Right hindlimb (tissue), 1 donor: ENCODE measurements at regions not wholly inside any gene's neighbourhood (a gene's known extent, or its start where the extent isn't known, plus 50 kb on each side); places are given as distances from the start of the nearest gene placed in this dataset.
"Not testable (repeated sequence)": the region's sequence is repeated elsewhere in the genome, so short reads cannot be mapped to it uniquely, and the experiment has no call there.

Experiments
- DNase-seq: peaks from one replicate; pipeline ENCODE4 v3.0.0-alpha.2; 2018

GRCh38 chr5:67978171-67978570 lies 237.4 kb upstream of the PIK3R1 start:
- no peak for DNase-seq

DNA sequence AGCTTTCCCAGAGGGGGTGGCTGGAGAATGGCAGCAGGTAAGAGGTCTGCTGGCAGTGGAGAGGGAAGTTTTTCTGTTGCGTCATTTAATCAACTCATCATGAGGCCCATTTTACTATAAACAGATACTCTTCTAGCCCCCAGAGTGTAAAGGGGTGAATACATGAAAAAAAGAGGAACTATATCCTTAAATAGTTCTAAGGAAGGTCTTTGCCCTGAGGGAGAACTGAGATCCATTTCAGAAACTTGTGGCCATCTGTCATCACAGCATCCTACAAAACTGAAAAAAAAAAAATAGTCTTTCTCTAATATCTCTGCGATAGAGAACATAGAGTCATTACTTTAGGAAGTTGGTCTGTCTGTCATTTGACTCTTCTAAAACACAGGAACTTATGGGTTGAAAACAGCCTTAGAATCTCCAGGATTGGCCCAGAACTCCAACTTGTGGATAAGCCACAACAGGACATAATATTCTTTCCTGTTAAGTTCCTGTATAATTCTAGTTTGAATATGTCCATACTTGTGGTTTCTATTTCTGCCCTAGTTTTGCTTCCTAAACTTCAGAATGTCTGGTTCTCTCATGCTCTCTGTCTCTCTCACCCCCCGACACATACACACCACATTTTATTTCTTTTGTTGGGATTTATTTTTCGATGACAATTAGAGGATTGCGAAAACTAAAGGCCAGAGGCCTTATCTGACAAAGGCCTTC lies 238.5 kb upstream of the PIK3R1 start:
- DNase-seq = no peak

DNA sequence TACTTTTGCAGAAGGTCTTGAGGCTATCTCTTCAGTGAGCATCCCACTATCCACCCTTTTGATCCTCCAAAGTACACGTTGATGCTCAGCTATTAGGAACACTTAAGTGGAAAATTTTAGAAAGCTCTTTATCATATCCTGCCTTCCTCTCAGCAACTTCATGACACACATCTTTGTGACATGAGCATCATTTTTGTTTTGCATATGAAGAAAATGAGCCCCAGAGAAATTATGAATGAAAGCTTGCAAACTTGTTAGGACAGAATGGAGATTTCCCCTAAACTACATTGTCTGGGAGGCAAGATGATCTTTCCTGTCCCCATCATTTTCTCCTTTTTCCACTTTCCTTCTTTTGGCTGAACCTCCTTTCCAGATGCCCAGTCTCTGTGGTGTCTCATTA lies 239.4 kb upstream of the PIK3R1 start:
- no peak for DNase-seq

DNA sequence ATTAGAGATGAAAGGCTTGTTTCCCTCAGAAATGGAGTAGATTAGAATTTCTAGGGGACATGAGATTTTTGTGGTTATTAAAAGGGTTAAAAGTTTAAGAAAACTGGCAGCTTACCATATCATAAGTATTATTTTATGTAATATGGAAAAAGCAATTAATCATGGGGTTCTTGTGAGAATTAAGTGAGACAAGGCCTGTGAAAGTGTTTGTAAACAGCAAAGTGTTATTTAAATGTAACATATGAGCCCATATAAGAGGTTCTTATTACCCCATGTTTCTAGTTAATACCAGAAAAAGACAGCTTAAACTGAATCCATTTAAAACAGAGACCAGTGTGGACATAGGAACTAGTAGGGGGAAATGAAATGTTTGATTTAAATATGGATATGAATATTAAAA lies 241.1 kb upstream of the PIK3R1 start:
- no peak for DNase-seq

DNA sequence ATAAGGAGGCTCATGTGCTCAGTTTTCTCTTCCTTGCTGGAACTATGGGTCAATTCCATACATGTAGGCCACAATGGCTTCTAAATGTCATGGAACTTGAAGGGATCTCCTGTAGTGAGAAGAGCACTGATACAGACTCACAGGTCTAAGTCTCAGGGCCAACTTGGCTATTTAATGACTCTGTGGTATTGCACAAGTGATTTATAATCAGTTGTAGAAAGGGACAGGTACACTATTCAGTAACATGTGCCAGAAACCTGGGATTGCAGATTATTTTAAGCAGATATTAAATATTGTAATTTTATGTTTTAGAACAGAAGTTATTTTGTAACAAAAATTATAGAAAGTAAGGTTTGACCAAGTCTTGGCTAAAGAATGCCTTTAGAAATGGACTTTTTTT lies 241.5 kb upstream of the PIK3R1 start:
- no peak for DNase-seq

DNA sequence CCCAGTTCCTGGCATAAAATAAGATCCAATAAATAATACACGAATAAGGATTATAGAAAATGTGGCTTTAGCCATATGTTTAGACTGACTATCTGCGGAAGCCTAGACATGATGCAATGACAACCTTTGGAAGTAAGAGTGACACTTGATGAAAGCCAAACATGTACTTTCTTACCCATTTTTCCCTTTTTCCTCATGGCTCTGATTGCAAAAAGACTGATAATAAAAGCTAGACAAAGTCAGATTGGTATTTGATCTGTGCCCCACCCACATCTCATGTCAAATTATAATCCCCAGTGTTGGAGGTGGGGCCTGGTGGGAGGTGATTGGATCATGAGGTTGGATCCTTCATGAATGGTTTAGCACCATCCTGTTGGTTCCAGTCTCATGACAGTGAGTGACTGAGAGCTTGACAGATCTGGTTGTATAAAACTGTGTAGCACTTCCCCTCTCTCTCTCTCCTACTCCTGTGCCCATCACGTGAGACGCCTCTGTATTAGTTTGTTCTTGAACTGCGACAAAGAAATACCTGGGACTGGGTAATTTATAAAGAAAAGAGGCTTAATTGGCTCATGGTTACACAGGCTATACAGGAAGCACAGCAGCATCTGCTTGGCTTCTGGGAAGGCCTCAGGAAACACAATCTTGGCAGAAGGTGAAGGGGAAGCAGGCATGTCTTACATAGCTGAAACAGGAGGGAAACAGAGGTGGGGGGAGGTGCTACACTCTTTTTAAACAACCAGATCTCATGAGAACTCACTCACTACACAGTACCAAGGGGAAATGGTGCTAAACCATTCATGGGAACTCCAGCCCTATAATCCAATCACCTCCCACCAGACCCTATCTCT lies 243.4 kb upstream of the PIK3R1 start:
- peak; percentile 43 for DNase-seq

- DNase-seq = no peak
Observed at GRCh38 chr5:67971223-67971830, 244.2 kb upstream of the PIK3R1 start.

GRCh38 chr5:67969631-67970030 lies 245.9 kb upstream of the PIK3R1 start:
- DNase-seq = no peak

DNA sequence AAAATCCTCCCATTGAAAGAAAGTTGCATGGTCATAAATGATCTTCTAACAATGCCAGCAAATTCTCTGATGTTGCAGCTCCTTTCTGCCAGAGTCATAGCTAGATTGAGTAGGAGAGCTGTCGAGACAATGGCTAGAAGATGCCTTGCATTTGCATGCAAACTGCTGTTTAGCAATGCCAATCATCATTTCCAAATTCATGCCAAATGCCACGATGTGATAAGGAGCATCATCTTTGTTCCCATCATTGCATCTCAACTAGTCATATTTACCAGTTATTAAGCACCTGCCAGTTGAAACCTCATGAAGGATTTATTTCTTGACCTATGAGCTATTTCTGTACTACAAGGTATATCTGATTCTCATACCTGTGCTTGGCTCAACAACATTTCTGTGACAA lies 246.4 kb upstream of the PIK3R1 start:
- no peak for DNase-seq

DNA sequence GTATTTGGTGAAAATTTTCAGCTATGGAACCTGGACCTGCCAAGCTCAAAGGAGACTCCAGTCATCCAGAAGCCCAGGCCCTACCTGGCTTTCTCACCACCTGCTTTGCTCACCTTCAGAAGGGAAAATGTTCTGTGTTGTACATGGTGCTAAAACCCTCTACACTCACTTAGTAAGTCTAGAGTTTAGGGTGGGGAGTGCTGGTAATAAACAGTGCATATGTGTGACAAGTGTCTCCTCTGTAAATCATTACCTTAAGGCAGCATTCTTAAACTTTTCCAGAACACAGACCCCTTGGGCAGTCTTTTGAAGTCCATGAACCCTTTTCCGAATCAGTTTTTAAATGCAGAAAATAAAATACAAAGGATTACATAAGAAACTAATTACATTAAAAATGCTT lies 248.8 kb upstream of the PIK3R1 start:
- DNase-seq = no peak

DNA sequence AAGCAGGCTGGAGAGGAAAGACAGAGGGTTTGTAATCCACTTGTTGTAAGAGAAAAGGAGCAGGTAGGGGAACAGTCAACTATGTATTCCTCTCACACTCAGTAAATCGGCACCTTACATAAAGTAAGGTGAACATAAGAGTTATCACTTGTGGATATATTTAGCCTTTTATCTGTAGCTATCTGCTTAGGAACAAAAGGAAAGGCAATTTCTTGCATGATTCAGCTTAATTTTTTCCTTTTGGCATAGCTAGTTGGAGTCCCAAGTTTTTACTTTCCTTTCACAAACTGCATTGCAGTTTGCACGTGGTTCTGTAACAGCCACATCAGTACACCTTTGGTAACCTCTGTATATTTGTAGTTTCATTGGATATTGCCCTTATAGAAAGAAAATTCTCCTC lies 250.9 kb upstream of the PIK3R1 start:
- DNase-seq = no peak

DNA sequence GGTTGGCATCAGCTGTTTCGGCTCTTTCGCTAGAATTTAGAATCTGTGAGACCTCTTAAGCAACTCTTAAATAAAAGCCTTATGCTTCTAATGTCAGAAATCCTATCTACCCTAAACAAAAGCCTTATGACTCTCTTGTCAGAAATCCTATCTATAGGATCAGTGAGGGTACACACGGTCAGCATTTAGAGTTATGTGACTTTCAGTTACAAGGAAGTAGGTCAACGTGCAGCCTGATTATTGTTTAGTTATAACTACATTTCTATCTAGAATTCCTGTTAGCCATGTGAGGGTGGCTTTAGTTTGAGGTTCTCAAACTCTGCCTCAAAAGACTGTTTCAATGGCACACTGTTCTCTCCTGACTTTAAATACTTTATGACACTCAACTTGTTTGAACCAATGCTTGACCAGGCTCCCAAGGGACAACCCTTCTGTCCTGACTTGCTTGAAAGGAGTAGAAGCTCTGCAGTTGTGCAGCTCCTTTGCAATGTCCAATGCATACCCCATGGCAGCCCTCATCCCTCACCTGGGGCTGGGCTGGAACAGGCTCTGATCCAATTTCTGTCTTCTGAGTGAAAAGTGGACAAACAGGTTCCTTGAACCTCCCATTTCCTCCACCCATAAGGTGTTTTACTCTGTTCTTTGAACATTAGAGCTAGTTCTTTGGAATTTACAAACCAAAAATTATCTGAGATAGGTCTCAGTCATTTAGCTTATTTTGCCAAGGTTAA lies 251.6 kb upstream of the PIK3R1 start:
- DNase-seq = no peak

GRCh38 chr5:67960939-67961338 lies 254.6 kb upstream of the PIK3R1 start:
- no peak for DNase-seq

GRCh38 chr5:67957374-67957773 lies 258.2 kb upstream of the PIK3R1 start:
- DNase-seq = no peak

- DNase-seq = no peak
Observed at GRCh38 chr5:67954351-67954750, 261.2 kb upstream of the PIK3R1 start.

GRCh38 chr5:67942421-67942820 lies 273.1 kb upstream of the PIK3R1 start:
- DNase-seq = no peak

DNA sequence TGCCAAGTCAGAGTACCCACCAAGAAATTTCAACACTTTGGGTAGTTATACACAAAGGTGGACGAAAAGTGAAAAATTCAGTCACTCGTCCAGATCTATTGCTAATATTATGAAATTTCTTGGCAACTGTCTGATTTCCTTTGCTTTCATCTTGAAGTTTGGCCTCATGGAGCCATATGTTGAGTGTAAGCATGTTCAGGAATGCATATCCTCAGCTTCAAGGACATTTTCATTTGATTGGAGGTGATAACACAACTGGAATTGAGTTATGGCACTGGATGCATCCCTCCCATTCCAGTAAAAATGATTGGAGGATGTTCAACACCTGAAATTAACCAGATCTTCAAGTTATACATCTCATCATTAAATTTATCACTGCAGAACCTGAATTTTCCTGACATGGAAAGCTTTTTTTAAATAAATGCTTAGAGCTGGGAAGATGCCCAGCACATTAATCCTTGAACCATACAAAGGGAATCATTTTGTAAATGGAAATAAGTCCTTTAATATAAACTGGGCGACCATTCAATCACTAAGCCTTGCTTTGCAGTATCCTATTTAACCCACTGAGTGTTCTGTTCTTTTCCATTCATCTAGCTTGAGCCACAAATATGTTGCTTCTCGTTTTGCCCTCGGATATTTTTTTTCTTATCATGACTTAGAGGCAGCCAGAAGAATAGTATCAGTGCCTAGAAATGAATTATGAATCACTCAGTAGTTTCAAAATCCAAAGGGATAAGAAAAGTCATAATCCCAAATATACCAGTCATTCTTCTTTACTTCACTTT lies 273.7 kb upstream of the PIK3R1 start:
- no peak for DNase-seq

DNA sequence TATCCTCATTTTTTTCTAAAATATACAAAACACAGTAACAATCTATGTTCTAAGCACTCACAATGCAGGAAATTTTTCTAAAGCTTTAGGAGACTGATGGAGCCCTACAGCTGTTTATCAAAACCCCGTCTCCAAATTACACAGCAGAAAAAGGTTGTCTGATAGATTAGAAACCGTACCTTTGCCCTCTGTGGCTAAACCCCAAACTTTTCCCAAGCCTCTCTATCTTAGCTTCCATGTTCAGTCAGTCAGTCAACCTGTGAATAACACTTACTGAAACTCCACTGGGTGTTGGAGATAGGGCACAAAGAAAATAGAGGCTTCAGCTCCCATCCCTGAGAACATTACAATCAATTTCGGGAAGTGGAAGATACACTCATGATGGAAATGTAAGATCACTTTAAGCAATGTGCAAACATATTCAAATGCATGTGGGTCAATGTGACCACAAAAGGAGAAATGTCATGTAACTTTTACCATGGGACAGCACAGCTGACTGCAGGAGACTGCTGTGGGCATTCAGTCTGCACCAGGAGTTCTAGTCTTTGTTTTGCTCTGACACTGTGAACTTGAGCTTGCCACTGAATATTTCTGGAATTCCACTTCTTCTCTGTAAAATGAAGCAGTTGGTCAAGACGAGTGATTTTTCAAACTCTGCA lies 279.5 kb upstream of the PIK3R1 start:
- no peak for DNase-seq

DNA sequence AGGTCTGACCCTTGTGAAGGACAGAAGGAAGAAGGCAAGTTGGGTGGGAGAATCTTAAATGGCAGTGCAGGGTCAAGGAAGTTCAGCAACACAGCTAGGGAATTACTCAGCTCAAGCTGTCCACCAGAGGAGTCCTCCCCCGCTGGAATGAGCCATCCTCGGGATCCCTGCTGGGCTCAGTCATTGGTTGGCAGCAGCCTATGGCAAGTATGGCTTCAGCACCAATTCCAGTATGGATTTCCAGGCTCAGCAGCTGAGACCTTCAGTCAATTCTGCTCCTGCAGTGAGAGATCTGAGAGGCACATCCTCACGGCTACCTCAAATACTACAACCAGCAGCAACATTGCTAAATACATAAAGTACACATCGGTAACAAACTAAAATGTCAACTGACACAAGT lies 280.6 kb upstream of the PIK3R1 start:
- no peak for DNase-seq

DNA sequence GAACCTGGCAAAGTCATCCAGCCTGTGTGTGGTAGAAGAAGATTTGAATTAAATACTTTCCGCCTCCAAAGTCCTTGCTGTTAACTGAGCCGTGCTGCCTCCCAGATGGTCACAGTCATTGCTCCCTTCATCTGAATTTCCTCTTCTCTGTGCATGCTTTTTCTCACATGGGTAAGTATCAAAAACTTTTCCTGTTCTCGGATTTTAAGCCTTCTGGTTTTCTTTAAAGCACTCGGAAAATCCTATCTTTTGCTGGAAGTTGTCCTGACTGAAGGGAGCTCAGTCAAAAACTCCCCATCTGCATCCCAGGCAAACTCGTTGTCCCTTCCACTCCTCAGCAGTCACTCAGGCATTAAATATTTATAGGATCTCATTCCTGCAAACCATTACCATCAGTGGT lies 290.0 kb upstream of the PIK3R1 start:
- no peak for DNase-seq

DNA sequence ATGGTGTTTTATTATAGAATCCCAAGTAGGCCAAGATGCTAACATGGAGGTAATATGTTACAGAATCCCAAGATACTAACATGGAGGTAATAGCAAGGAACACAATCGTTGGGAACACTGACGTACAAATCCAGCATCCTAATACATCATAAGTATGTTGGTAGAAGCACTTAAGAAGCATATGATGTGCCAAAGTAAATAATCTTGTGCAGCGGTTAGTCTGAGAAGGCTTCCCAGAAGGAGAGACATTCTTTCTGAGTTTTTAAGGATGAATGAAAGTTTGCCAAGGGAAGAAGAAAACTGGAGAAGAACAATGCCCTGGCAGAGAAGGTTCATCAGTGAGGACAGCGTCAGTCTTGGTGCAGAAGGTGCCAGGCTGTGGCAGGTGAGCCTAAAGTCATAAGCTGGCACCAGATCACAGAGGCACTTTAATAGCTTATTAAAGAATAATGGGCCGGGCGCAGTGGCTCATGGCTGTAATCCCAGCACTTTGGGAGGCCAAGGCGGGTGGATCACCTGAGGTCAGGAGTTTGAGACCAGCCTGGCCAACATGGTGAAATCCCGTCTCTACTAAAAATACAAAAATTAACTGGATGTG lies 294.5 kb upstream of the PIK3R1 start:
- no peak for DNase-seq

GRCh38 chr5:67919532-67919931 lies 296.0 kb upstream of the PIK3R1 start:
- DNase-seq = not testable (repeated sequence)
